Hematopoietic multipotent progenitor cell treated with erythropoietin and hydrocortisone succinate and interleukin-3 and kit ligand, for 17 days (in vitro differentiated cells): ENCODE measurements at regions not wholly inside any gene's neighbourhood (a gene's known extent, or its start where the extent isn't known, plus 50 kb on each side); places are given as distances from the start of the nearest gene placed in this dataset.
"Not testable (repeated sequence)": the region's sequence is repeated elsewhere in the genome, so short reads cannot be mapped to it uniquely, and the experiment has no call there.

ENCODE experiments used
- DNase-seq: peaks from one replicate; pipeline ENCODE4 v3.0.0-alpha.2; 2015; ENCODE audit warnings: low spot score

GRCh38 chr4:147246096-147246495, 234.8 kb upstream of the EDNRA start:
- DNase-seq, result no peak

GRCh38 chr4:147246528-147246927, 234.4 kb upstream of the EDNRA start:
- not testable (repeated sequence) for DNase-seq

DNA sequence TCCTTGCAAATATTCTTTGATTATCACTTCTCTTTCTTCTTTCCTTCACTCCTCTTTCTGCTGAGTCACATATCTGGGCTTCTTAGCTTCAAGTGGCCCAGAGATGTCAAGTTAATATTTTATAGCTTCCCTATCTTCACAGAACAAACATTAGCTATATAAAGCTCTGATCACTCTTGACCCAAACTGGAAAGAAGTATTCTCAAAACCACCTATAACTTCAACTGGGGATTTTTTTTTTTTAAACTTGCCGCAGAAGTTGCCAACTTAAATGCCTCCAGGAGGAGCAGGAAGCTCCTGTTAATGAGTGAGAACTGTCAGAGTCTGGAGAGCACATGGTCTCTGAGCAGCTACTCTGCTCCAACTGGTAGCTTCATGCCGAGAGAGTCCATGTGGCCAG, 233.3 kb upstream of the EDNRA start:
- DNase-seq, result no peak

DNA sequence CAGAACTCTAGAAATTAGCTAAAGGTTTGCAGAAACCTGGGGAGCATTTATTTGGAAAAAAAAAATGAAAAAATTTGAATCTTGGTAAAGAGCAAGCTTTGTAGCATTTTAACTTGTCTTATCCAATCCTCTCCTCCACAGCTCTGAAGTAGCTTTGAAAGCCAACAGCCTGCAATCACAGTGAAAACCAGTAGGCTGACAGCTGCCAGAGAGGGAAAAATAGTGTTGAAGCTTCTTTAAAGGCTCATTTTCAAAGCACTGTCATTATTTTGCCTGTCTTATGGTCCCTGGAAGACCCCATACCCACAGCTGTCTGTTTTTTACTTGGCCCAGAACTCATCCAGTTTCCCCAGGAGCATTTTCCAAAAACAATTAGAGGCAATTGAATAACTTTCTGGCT, 230.8 kb upstream of the EDNRA start:
- no peak for DNase-seq

DNA sequence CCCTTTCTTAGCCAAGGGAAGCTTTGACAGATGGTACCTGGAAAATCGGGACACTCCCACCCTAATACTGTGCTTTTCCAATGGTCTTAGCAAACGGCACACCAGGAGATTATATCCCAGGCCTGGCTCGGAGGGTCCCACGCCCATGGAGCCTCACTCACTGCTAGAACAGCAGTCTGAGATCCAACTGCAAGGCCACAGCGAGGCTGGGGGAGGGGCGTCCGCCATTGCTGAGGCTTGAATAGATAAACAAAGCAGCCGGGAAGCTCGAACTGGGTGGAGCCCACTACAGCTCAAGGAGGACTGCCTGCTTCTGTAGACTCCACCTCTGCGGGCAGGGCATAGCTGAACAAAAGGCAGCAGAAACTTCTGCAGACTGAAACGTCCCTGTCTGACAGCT, 225.6 kb upstream of the EDNRA start:
- not testable (repeated sequence) for DNase-seq

GRCh38 chr4:147259271-147259670, 221.6 kb upstream of the EDNRA start:
- not testable (repeated sequence) for DNase-seq

GRCh38 chr4:147284256-147284835, 196.6 kb upstream of the EDNRA start:
- no peak for DNase-seq

GRCh38 chr4:147284935-147285334, 196.0 kb upstream of the EDNRA start:
- no peak for DNase-seq

DNA sequence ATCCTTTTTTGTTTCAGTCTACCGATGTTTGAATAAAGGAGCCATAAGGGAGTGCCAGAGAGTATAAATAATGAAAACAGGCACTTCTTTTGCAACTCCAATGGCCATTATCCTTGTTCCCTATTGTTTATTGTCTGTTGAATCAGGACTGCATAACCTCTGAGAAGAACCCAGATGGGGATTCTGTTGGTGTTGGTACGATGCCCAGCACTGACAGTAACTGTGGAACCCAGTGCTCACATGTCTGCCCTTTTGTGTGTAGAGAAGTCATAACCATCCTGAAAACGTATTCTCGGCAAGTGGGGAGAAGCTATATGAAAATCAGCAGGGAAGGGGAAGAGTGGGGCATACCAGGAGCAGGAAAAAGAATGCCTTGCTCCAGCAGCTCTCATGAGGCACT, 195.1 kb upstream of the EDNRA start:
- DNase-seq, result no peak

GRCh38 chr4:147286846-147287587, 193.9 kb upstream of the EDNRA start:
- DNase-seq, result no peak

DNA sequence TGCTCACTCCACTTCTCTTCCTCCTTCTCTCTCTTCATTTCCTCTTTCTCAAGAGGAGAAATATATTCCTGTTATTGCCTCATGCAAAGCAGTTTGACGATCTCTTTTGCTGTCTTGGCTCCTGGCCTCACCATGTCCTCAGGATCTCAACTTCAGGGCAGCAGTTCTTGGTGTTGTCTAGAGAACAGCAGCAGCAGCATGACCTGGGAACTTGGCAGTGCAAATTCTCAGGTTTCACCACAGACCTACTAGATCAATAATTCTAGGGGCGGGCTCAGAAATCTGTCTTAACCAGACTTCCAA, 193.4 kb upstream of the EDNRA start:
- DNase-seq, result no peak

GRCh38 chr4:147288512-147288911, 192.4 kb upstream of the EDNRA start:
- DNase-seq, result no peak

DNA sequence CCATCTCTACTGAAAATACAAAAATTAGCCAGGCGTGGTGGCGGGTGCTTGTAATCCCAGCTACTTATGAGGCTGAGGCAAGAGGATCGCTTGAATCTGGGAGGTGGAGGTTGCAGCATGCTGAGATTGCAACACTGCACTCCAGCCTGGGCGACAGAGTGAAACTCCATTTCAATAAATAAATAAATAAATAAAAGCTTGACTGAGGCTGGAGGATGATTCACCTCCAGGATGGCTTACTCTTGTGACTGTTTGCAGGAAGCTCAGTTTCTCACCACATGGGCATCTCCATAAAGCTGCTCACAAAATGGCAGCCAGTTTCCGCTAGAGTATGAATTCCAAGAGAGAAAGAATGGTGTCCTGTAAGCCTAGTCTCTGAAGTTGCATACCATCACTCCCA, 191.7 kb upstream of the EDNRA start:
- DNase-seq, result no peak

GRCh38 chr4:147292604-147293313, 188.1 kb upstream of the EDNRA start:
- DNase-seq, result not testable (repeated sequence)

GRCh38 chr4:147293314-147293677, 187.6 kb upstream of the EDNRA start:
- not testable (repeated sequence) for DNase-seq

GRCh38 chr4:147299205-147299604, 181.7 kb upstream of the EDNRA start:
- no peak for DNase-seq

- DNase-seq, result no peak
Observed at GRCh38 chr4:147303174-147303872, 177.6 kb upstream of the EDNRA start.

DNA sequence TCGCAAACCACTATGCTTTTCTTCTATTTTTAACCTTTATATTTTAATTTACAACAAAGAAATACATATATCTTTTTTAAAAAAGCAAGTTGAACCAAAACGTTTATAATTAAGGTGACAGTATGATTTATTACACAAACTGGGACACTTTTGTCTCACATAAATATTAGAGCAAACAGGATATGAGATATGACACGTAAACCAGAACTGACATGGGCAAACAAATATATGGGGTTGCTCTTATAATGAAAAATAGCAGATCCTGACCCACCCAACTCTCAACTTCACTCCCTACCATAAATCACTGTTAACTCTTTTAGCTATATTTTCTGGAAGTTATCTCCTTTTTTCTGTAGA, 177.0 kb upstream of the EDNRA start:
- no peak for DNase-seq

GRCh38 chr4:147307896-147308674, 172.8 kb upstream of the EDNRA start:
- DNase-seq, result no peak

- DNase-seq, result no peak
Observed at GRCh38 chr4:147309434-147309833, 171.5 kb upstream of the EDNRA start.

- DNase-seq, result no peak
Observed at GRCh38 chr4:147310312-147310711, 170.6 kb upstream of the EDNRA start.

DNA sequence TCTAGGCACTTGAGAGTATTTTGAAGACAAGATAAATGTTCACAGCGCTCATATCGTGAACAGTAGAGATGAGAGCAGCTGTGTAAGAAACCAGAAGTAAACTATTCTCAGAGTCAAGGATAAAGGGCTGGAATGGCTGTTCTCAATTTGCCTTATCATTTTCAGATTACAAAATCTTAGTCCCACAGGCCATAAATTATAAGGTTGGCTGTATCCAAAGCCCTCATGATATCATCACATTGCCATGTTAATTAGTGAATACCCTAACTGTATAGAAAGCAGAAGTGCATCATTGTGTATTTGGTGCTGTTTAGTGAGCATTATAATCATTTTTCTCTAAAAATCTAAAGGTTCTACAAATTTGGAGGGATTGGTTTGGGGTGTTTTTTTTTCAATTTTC, 168.9 kb upstream of the EDNRA start:
- no peak for DNase-seq
